Breast epithelium (tissue), 4 donors: ENCODE measurements at regions not wholly inside any gene's neighbourhood (a gene's known extent, or its start where the extent isn't known, plus 50 kb on each side); places are given as distances from the start of the nearest gene placed in this dataset.

ENCODE experiments used
- DNase-seq, 2 donors: peaks; one replicate each; pipeline ENCODE4 v3.0.0-alpha.2; 2019; ENCODE audit warnings: low spot score in 2 of 2
- H3K27ac ChIP-seq, 2 donors: fragments of 200-600 bp; sonication (generic) in 1 of 2; one replicate each; pipeline ENCODE4 v1.5.1; 2016 to 2019; ENCODE audit warnings: mild to moderate bottlenecking in 1 of 2
- H3K27me3 ChIP-seq, 2 donors: fragments of 200-600 bp; sonication (generic) in 1 of 2; one replicate each; pipeline versions ENCODE4 v1.5.1 to v1.6.0; 2017 to 2019; ENCODE audit warnings: control low read depth in 1 of 2, mild to moderate bottlenecking in 1 of 2
- H3K36me3 ChIP-seq: fragments of 200-600 bp; one replicate; pipeline ENCODE4 v1.5.1; 2019
- H3K4me1 ChIP-seq, 2 donors: fragments of 200-600 bp; sonication (generic); one replicate each; pipeline ENCODE4 v1.5.1; 2016 to 2019; ENCODE audit warnings: control low read depth in 1 of 2
- H3K4me3 ChIP-seq, 3 donors: fragments of 200-600 bp; sonication (generic); 1 replicate in 2 of 3; 2 replicates in 1 of 3; pipeline ENCODE4 v1.5.1; 2016 to 2019; ENCODE audit warnings: mild to moderate bottlenecking in 3 of 3, moderate library complexity in 2 of 3
- H3K9me3 ChIP-seq, 2 donors: fragments of 200-600 bp; sonication (generic) in 1 of 2; one replicate each; pipeline ENCODE4 v1.5.1; 2016 to 2019; ENCODE audit warnings: control low read depth in 1 of 2
- POLR2A ChIP-seq: fragments of 450-650 bp; IDR thresholded peaks from one replicate; pipeline ENCODE4 v1.6.1; 2016; ENCODE audit warnings: antibody characterized with exemption, mild to moderate bottlenecking, moderate library complexity
- POLR2AphosphoS5 ChIP-seq, 3 donors: sonication (generic); formaldehyde crosslinking; IDR thresholded peaks; one replicate each; pipeline ENCODE4 v1.6.1; 2017; ENCODE audit warnings: antibody characterized with exemption in 3 of 3
- intact Hi-C: fragments of 100-400 bp; cut with DNase I; formaldehyde crosslinking; loops from one replicate; pipeline ENCODE4 v1.15.1; 2023; ENCODE audit warnings: low total_unique reads
- TF ChIP-seq, protein P1 (sequence below), 3 donors: fragments of 450-650 bp; IDR thresholded peaks; one replicate each; pipeline ENCODE4 v1.5.1; 2016 to 2017; ENCODE audit warnings: antibody characterized with exemption in 3 of 3, mild to moderate bottlenecking in 3 of 3, moderate library complexity in 3 of 3

DNA sequence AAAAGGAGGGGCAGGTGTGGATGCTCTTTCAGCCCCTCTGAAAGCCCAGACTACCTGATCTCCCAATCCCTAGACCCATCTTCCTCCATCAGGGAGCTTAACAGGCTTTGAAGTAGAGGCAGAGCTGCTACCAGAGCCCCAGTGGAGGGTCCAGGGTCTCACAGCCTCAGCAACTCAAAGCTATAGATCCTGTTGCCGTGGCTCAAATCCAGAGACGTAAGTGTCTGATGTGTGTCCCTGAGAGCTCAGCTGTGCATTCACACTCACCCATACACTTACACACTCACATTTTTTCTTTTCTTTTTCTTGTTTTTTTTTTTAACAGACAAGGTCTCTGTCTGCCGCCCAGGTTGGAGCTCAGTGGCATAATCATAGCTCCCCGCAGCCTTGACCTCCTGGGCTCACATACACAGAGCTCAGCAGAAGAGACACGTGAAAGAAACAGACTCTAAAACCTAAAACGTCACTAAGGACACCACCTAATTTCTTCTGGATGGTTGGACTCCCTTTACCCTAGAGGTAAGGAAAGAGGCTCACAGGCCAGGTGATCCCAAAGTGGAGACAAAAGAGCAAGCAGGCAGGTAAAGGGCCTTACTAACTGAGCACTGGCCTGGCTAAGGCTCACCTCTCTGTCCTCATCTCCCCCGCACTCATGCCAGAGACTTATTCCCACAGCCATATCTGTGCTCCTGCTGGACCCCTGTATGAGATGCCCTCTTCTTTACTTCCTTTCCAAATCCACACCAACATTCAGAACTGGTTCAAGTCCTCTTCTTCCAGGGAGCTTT, 80.7 kb downstream of the SCN11A start:
- no peaks in the 10 kb centered on the region for H3K36me3 ChIP-seq
- no peaks in the 10 kb centered on the region for H3K27me3 ChIP-seq
- H3K27ac ChIP-seq = no peak overlapping the region
- no peak for DNase-seq
- TF ChIP-seq POLR2A (no peak), POLR2AphosphoS5 (IDR thresholded peaks at IDR 0.05) (no peak)
- TF ChIP-seq, protein P1, sequence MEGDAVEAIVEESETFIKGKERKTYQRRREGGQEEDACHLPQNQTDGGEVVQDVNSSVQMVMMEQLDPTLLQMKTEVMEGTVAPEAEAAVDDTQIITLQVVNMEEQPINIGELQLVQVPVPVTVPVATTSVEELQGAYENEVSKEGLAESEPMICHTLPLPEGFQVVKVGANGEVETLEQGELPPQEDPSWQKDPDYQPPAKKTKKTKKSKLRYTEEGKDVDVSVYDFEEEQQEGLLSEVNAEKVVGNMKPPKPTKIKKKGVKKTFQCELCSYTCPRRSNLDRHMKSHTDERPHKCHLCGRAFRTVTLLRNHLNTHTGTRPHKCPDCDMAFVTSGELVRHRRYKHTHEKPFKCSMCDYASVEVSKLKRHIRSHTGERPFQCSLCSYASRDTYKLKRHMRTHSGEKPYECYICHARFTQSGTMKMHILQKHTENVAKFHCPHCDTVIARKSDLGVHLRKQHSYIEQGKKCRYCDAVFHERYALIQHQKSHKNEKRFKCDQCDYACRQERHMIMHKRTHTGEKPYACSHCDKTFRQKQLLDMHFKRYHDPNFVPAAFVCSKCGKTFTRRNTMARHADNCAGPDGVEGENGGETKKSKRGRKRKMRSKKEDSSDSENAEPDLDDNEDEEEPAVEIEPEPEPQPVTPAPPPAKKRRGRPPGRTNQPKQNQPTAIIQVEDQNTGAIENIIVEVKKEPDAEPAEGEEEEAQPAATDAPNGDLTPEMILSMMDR (IDR thresholded peaks at IDR 0.05) = no peak
- no peaks in the 10 kb centered on the region for H3K9me3 ChIP-seq
- no peak overlapping the region for H3K4me3 ChIP-seq
- H3K4me1 ChIP-seq = no peaks in the 10 kb centered on the region
- intact Hi-C loops = no loop called here

DNA sequence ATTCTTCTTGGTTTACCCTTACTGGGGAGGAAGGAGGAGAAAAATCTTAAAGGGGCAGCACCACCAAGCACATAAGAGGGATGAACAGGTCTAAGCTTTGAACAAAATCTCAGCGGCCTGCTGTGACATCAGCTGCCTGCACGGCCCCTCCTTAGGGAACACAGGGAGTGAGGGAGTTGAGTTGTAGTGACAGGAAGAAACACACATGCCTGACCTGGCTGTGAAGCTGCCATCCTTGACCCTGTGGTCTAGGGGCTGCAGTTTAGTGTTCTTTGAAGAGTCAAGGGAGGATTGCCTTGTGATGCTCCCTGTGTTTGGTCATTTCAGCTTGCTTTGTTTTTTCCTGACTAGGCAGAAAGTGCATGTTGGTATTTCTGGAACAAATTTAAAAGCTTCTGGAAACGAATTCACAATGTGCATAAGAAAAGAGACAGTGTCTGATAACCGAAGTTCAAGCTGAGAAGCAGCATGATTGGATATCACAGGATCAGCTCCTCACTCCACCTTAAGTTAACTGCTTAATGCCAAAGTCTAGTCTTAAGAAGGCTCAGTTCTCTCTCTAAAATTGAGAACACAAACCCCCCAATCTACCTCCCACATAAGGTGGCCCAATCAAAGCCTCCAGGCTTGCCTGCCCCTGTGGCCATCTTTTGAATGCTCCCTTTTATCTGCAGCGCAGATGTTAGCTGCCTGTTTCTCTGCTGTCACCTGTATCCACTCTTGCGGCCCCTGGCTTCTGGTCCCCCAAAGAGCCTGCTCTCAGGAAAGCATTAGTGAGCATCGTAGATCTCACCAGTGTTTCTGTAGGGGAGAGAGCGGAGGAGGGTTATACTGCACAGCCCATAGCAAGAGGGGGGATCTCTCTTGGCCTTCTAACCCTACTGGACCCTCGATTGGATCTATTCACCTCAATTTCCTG, 82.2 kb downstream of the SCN11A start:
- TF ChIP-seq POLR2A (no peak), POLR2AphosphoS5 (IDR thresholded peaks at IDR 0.05) (no peak)
- TF ChIP-seq, protein P1 (IDR thresholded peaks at IDR 0.05) = no peak
- Histone ChIP-seq H3K27me3 (no peaks in the 10 kb centered on the region), H3K4me3 (no peak overlapping the region), H3K9me3 (no peaks in the 10 kb centered on the region), H3K27ac (no peak overlapping the region), H3K4me1 (no peaks in the 10 kb centered on the region), H3K36me3 (no peaks in the 10 kb centered on the region)
- intact Hi-C loops = no loop called here
- DNase-seq = no peak

DNA sequence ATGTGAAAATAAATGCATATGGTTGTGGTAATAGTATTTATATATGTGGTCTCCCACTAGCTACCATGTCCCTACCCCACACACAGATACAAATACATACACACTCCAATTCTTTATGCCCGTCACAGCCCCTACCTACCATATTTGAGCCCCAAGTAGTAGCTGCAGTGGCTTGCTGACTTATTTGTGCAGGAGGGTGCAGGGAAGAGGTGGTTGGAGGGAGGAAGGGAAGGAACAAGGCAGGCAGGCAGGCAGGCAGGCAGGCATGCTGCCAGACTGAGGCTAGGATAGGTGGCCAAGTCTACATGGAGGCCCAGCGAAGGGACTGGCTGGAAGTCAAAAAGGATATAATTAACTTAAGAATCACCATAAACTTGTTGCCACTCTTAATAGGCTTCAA, 82.9 kb downstream of the SCN11A start:
- Histone ChIP-seq H3K27ac (no peak overlapping the region), H3K9me3 (no peaks in the 10 kb centered on the region), H3K36me3 (no peaks in the 10 kb centered on the region), H3K27me3 (no peaks in the 10 kb centered on the region), H3K4me3 (no peak overlapping the region), H3K4me1 (no peaks in the 10 kb centered on the region)
- intact Hi-C loops = no loop called here
- TF ChIP-seq, protein P1 (IDR thresholded peaks at IDR 0.05) = no peak
- TF ChIP-seq POLR2AphosphoS5 (IDR thresholded peaks at IDR 0.05) (no peak), POLR2A (no peak)
- no peak for DNase-seq

DNA sequence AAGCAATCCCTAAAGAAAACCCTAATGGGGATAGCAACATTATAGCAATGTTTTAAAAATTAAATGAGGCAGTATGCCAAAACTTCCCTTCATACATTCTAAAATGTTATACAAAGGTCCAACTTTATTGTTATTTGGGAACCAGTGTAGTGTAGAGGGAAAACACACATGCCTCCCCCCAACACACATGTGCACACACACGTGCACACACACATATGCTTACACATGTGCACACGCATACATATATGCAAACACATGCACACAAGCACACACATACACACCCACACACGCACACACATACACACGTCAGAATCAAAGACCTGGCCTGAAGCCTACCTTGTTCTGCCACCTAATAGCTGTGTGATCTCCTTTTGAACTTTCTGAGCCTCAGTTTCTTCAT, 83.3 kb downstream of the SCN11A start:
- DNase-seq = no peak
- no peak overlapping the region for H3K4me3 ChIP-seq
- no peaks in the 10 kb centered on the region for H3K36me3 ChIP-seq
- no peaks in the 10 kb centered on the region for H3K4me1 ChIP-seq
- no peaks in the 10 kb centered on the region for H3K9me3 ChIP-seq
- no peaks in the 10 kb centered on the region for H3K27me3 ChIP-seq
- H3K27ac ChIP-seq = no peak overlapping the region
- intact Hi-C loops = no loop called here
- TF ChIP-seq, protein P1 (IDR thresholded peaks at IDR 0.05) = no peak
- TF ChIP-seq POLR2AphosphoS5 (IDR thresholded peaks at IDR 0.05) (no peak), POLR2A (no peak)

DNA sequence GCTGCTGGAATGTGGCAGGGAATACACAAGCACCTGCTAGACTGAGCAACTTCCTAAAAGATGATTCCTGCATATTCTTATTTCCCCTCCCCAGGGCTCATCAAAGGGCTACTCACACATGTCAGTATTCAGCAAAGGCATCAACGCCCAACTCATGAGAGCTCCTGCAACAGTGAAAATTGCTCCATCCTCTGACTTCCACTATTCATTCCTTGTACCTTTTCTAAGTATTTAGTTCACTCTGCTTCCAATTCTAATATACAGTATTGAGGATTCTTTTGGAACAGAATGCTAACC, 84.1 kb downstream of the SCN11A start:
- no peaks in the 10 kb centered on the region for H3K36me3 ChIP-seq
- no peaks in the 10 kb centered on the region for H3K27me3 ChIP-seq
- H3K9me3 ChIP-seq = no peaks in the 10 kb centered on the region
- H3K27ac ChIP-seq = no peak overlapping the region
- H3K4me3 ChIP-seq = no peak overlapping the region
- TF ChIP-seq POLR2A = no peak
- TF ChIP-seq, protein P1 (IDR thresholded peaks at IDR 0.05) = no peak
- TF ChIP-seq POLR2AphosphoS5 (IDR thresholded peaks at IDR 0.05) = no peak
- DNase-seq = no peak
- H3K4me1 ChIP-seq = no peaks in the 10 kb centered on the region
- intact Hi-C loops = no loop called here
